HepG2 (cell line): ENCODE measurements at regions not wholly inside any gene's neighbourhood (a gene's known extent, or its start where the extent isn't known, plus 50 kb on each side); places are given as distances from the start of the nearest gene placed in this dataset.

Experiments used
- ARID5B ChIP-seq: IDR thresholded peaks from 2 replicates; pipeline ENCODE4 v1.4.0; 2020; ENCODE audit warnings: mild to moderate bottlenecking, missing genetic modification reagents
- ETV5 ChIP-seq: IDR thresholded peaks from 2 replicates; pipeline ENCODE4 v1.6.1; 2018; ENCODE audit warnings: missing biosample characterization, missing genetic modification reagents, inconsistent platforms, borderline replicate concordance
- FOSL2 ChIP-seq: sonication (generic); formaldehyde crosslinking; IDR thresholded peaks from 2 replicates; pipeline ENCODE4 v1.4.0; 2020; ENCODE audit warnings: missing genetic modification reagents
- NRL ChIP-seq: sonication (generic); formaldehyde crosslinking; IDR thresholded peaks from 2 replicates; pipeline ENCODE4 v1.5.0; 2020; ENCODE audit warnings: missing genetic modification reagents, mild to moderate bottlenecking, moderate library complexity, borderline replicate concordance
- RFX5 ChIP-seq: IDR thresholded peaks from 2 replicates; pipeline ENCODE4 v1.6.1; 2011; ENCODE audit warnings: low read depth, low read length, improper control_type of control experiment
- ZFP36 ChIP-seq: fragments of 150-350 bp; IDR thresholded peaks from 2 replicates; pipeline ENCODE4 v1.6.1; 2018; ENCODE audit warnings: borderline replicate concordance, low read length, low read depth; ENCODE audit not compliant: partially characterized antibody
- ZHX2 ChIP-seq, 2 experiments: sonication (generic) in 1 of 2; formaldehyde crosslinking in 1 of 2; IDR thresholded peaks; 2 replicates each; pipeline versions ENCODE4 v1.6.1 to v1.9.0; 2014 to 2022; ENCODE audit warnings: antibody characterized with exemption in 1 of 2, borderline replicate concordance in 1 of 2, inconsistent platforms in 1 of 2, low read depth in 1 of 2, missing genetic modification reagents in 1 of 2
- ZNF282 ChIP-seq: fragments of 450-650 bp; IDR thresholded peaks from 2 replicates; pipeline ENCODE4 v1.6.1; 2018; ENCODE audit not compliant: partially characterized antibody
- ZNF484 ChIP-seq: sonication (generic); formaldehyde crosslinking; IDR thresholded peaks from 2 replicates; pipeline ENCODE4 v1.5.1; 2020; ENCODE audit warnings: mild to moderate bottlenecking, low read depth, missing genetic modification reagents, borderline replicate concordance
- ZNF547 ChIP-seq: sonication (generic); formaldehyde crosslinking; IDR thresholded peaks from 2 replicates; pipeline ENCODE4 v1.5.1; 2020; ENCODE audit warnings: mild to moderate bottlenecking, missing genetic modification reagents
- ZNF781 ChIP-seq: sonication (generic); formaldehyde crosslinking; IDR thresholded peaks from 2 replicates; pipeline ENCODE4 v1.5.1; 2020; ENCODE audit warnings: borderline replicate concordance, mild to moderate bottlenecking, missing genetic modification reagents; ENCODE audit errors: not compliant biosample characterization
- TF ChIP-seq, protein P1 (sequence below): sonication (generic); formaldehyde crosslinking; IDR thresholded peaks from 2 replicates; pipeline ENCODE4 v1.5.0; 2020; ENCODE audit warnings: mild to moderate bottlenecking, missing genetic modification reagents
- TF ChIP-seq, protein P2 (sequence below): sonication (generic); formaldehyde crosslinking; IDR thresholded peaks from 2 replicates; pipeline ENCODE4 v1.4.0; 2020; ENCODE audit warnings: mild to moderate bottlenecking, missing genetic modification reagents

- TF ChIP-seq ARID5B (CRISPR knock-in tag) (peak; percentile 26; the same call in 1 of the 2 replicates), RFX5 (no peak), ZNF282 (no peak), NRL (CRISPR knock-in tag) (no peak), ZNF781 (CRISPR knock-in tag) (no peak), ZNF547 (CRISPR knock-in tag) (no peak), ETV5 (peak; percentile 40; the same call in 1 of the 2 replicates), ZFP36 (no peak), ZNF484 (CRISPR knock-in tag) (no peak), ZHX2 (IDR thresholded peaks at IDR 0.05; ENCODE audit: low read depth) (no peak), ZHX2 (CRISPR knock-in tag; IDR thresholded peaks at IDR 0.05; ENCODE audit: borderline replicate concordance) (no peak), FOSL2 (no peak; the same call in 1 of the 2 replicates)
- TF ChIP-seq, protein P1, sequence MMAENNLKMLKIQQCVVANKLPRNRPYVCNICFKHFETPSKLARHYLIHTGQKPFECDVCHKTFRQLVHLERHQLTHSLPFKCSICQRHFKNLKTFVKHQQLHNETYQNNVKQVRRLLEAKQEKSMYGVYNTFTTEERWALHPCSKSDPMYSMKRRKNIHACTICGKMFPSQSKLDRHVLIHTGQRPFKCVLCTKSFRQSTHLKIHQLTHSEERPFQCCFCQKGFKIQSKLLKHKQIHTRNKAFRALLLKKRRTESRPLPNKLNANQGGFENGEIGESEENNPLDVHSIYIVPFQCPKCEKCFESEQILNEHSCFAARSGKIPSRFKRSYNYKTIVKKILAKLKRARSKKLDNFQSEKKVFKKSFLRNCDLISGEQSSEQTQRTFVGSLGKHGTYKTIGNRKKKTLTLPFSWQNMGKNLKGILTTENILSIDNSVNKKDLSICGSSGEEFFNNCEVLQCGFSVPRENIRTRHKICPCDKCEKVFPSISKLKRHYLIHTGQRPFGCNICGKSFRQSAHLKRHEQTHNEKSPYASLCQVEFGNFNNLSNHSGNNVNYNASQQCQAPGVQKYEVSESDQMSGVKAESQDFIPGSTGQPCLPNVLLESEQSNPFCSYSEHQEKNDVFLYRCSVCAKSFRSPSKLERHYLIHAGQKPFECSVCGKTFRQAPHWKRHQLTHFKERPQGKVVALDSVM (CRISPR knock-in tag), result no peak
- TF ChIP-seq, protein P2, sequence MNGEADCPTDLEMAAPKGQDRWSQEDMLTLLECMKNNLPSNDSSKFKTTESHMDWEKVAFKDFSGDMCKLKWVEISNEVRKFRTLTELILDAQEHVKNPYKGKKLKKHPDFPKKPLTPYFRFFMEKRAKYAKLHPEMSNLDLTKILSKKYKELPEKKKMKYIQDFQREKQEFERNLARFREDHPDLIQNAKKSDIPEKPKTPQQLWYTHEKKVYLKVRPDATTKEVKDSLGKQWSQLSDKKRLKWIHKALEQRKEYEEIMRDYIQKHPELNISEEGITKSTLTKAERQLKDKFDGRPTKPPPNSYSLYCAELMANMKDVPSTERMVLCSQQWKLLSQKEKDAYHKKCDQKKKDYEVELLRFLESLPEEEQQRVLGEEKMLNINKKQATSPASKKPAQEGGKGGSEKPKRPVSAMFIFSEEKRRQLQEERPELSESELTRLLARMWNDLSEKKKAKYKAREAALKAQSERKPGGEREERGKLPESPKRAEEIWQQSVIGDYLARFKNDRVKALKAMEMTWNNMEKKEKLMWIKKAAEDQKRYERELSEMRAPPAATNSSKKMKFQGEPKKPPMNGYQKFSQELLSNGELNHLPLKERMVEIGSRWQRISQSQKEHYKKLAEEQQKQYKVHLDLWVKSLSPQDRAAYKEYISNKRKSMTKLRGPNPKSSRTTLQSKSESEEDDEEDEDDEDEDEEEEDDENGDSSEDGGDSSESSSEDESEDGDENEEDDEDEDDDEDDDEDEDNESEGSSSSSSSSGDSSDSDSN, result no peak
Measured at GRCh38 chr5:174419540-174420132, 304.7 kb upstream of the MSX2 start (continued).
